ENCODE measurements at regions not wholly inside any gene's neighbourhood (a gene's known extent, or its start where the extent isn't known, plus 50 kb on each side); places are given as distances from the start of the nearest gene placed in this dataset.
A peak's percentile ranks its signal among the peaks of the same experiment; 100 is the strongest.

- no peaks in the 10 kb centered on the region for H3K27me3 ChIP-seq (ENCODE audit: control insufficient read depth, insufficient read depth, low read length)
- FAIRE-seq: no peak
- DNase-seq: peak in 4 of 5 donors; percentile 26 to 88 (median 66)
- peak overlapping the region; percentile 34 to 54 for H3K27ac ChIP-seq (ENCODE audit: low read depth in 2 of 2, low read length in 2 of 2)
- peak overlapping the region in 1 of 3 donors; percentile 24 for H3K4me3 ChIP-seq (ENCODE audit: low read length in 3 of 3)
- H3K9ac ChIP-seq (ENCODE audit: low read length in 3 of 3): no peak overlapping the region
- TF ChIP-seq CTCF (IDR thresholded peaks at IDR 0.05; ENCODE audit: borderline replicate concordance, extremely low read depth, insufficient read depth): no peak
- no peaks in the 10 kb centered on the region for H3K9me3 ChIP-seq (ENCODE audit: control insufficient read depth in 2 of 3, insufficient read depth in 1 of 3, low read length in 3 of 3)
- intact Hi-C loops (cut with DNase I): no loop called here
- H3K4me1 ChIP-seq (ENCODE audit: control insufficient read depth in 2 of 3, insufficient read depth in 2 of 3, low read depth in 1 of 3, low read length in 3 of 3): peaks cover 0 to 6% (median 4%) of the 10 kb centered on the region in 3 donors
- H3K36me3 ChIP-seq (ENCODE audit: control insufficient read depth in 2 of 3, insufficient read depth in 3 of 3, low read length in 3 of 3): no peaks in the 10 kb centered on the region
These were observed 102.9 kb upstream of the WDR72 start for GRCh38 chr15:53862386-53862785.

- H3K9ac ChIP-seq (ENCODE audit: low read length in 3 of 3): no peak overlapping the region
- no peak for FAIRE-seq
- H3K36me3 ChIP-seq (ENCODE audit: control insufficient read depth in 2 of 3, insufficient read depth in 3 of 3, low read length in 3 of 3): no peaks in the 10 kb centered on the region
- DNase-seq: no peak
- peaks cover 0 to 6% (median 4%) of the 10 kb centered on the region in 3 donors for H3K4me1 ChIP-seq (ENCODE audit: control insufficient read depth in 2 of 3, insufficient read depth in 2 of 3, low read depth in 1 of 3, low read length in 3 of 3)
- no peak for TF ChIP-seq CTCF (IDR thresholded peaks at IDR 0.05; ENCODE audit: borderline replicate concordance, extremely low read depth, insufficient read depth)
- intact Hi-C loops (cut with DNase I): no loop called here
- H3K9me3 ChIP-seq (ENCODE audit: control insufficient read depth in 2 of 3, insufficient read depth in 1 of 3, low read length in 3 of 3): no peaks in the 10 kb centered on the region
- peak overlapping the region; percentile 41 to 49 for H3K27ac ChIP-seq (ENCODE audit: low read depth in 2 of 2, low read length in 2 of 2)
- H3K4me3 ChIP-seq (ENCODE audit: low read length in 3 of 3): peak overlapping the region in 1 of 3 donors; percentile 24
- no peaks in the 10 kb centered on the region for H3K27me3 ChIP-seq (ENCODE audit: control insufficient read depth, insufficient read depth, low read length)
These were observed 102.3 kb upstream of the WDR72 start for GRCh38 chr15:53861792-53862191.

- TF ChIP-seq CTCF (IDR thresholded peaks at IDR 0.05; ENCODE audit: borderline replicate concordance, extremely low read depth, insufficient read depth): no peak
- intact Hi-C loops (cut with DNase I): no loop called here
- Histone ChIP-seq H3K4me1 (ENCODE audit: control insufficient read depth in 2 of 3, insufficient read depth in 2 of 3, low read depth in 1 of 3, low read length in 3 of 3) (no peaks in the 10 kb centered on the region), H3K36me3 (ENCODE audit: control insufficient read depth in 2 of 3, insufficient read depth in 3 of 3, low read length in 3 of 3) (no peaks in the 10 kb centered on the region), H3K27me3 (ENCODE audit: control insufficient read depth, insufficient read depth, low read length) (no peaks in the 10 kb centered on the region), H3K9ac (ENCODE audit: low read length in 3 of 3) (no peak overlapping the region), H3K27ac (ENCODE audit: low read depth in 2 of 2, low read length in 2 of 2) (no peak overlapping the region), H3K4me3 (ENCODE audit: low read length in 3 of 3) (no peak overlapping the region), H3K9me3 (ENCODE audit: control insufficient read depth in 2 of 3, insufficient read depth in 1 of 3, low read length in 3 of 3) (no peaks in the 10 kb centered on the region)
- FAIRE-seq (no peak), DNase-seq (no peak)
These were observed 91.8 kb upstream of the WDR72 start for GRCh38 chr15:53851110-53851848.
